ENCODE measurements at regions not wholly inside any gene's neighbourhood (a gene's known extent, or its start where the extent isn't known, plus 50 kb on each side); places are given as distances from the start of the nearest gene placed in this dataset.
A peak's percentile ranks its signal among the peaks of the same experiment; 100 is the strongest.
"Not testable (repeated sequence)": the region's sequence is repeated elsewhere in the genome, so short reads cannot be mapped to it uniquely, and the experiment has no call there.

DNA sequence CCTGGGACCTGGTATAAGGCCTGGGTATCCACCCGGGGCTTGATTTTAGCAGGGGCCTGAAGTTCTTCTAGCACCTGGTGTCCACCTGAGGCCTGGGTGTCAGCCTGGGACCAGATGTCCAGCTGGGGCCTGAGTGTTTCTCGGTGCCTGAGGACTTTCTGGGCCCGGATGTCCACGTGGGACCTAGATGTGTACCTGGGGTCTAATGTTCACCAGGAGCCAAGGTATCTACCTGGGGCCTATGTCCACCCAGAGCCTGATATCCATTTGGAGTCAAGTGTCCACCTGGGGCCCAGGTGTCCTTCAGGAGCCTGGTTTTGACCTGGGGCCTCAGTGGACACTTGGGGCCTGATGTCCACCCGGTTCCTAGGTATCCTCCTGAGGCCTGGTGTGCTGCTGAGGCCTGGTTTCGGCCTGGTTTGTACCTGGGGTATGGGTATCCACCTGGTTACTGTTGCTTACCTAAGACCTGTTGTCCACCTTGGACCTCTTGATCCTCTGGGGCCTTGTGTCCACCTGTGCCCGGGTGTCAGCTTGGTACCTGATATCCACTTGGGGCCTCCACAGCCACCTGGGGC lies 75.2 kb upstream of the THOC3 start:
- not testable (repeated sequence) for H2BK20ac ChIP-seq (ENCODE audit: low read depth, low read length, poor library complexity, severe bottlenecking); H4K91ac ChIP-seq (ENCODE audit: insufficient read length, low read depth, low read length); H2AFZ ChIP-seq (ENCODE audit: low read length); H4K20me1 ChIP-seq (ENCODE audit: control insufficient read depth, insufficient read depth, insufficient read length); H3K36me3 Mint-ChIP-seq (ENCODE audit: insufficient read depth in 1 of 3, low read depth in 3 of 3); H3K27ac Mint-ChIP-seq; H3K4me3 Mint-ChIP-seq; H2BK12ac ChIP-seq (ENCODE audit: insufficient read length, low read depth, low read length); H3K4ac ChIP-seq (ENCODE audit: low read depth, low read length); H3K27me3 Mint-ChIP-seq (ENCODE audit: low read depth); H3K27me3 ChIP-seq (ENCODE audit: insufficient read depth, low read length); H4K8ac ChIP-seq (replicated peaks; ENCODE audit: insufficient read length, low read depth, low read length); H3K23me2 ChIP-seq (ENCODE audit: insufficient read length, low read depth, low read length, poor library complexity, severe bottlenecking); H2BK15ac ChIP-seq (ENCODE audit: low read depth, low read length); H3K9me3 ChIP-seq (ENCODE audit: control insufficient read depth, low read depth, low read length); H3K4me1 ChIP-seq (ENCODE audit: insufficient read depth, low read length); H2BK120ac ChIP-seq (ENCODE audit: low read depth, low read length, poor library complexity, severe bottlenecking); H3K9me3 Mint-ChIP-seq; H3K79me1 ChIP-seq (ENCODE audit: insufficient read depth, low read depth, low read length, poor library complexity, severe bottlenecking); H4K5ac ChIP-seq (ENCODE audit: insufficient read length, low read depth, low read length); H3K23ac ChIP-seq (ENCODE audit: insufficient read length, low read depth, low read length); H2BK5ac ChIP-seq (ENCODE audit: insufficient read length, low read length); H3K9ac ChIP-seq (ENCODE audit: extremely low read depth, insufficient read length, low read length); H3K79me2 ChIP-seq (ENCODE audit: insufficient read depth, low read length); H3K4me2 ChIP-seq (ENCODE audit: insufficient read depth, insufficient read length, low read length); H3K27ac ChIP-seq (ENCODE audit: insufficient read length, low read depth, low read length); H3K14ac ChIP-seq (ENCODE audit: insufficient read depth, low read length); H3K18ac ChIP-seq (ENCODE audit: insufficient read length, low read depth, low read length); H3T11ph ChIP-seq (ENCODE audit: low read length); H2AK5ac ChIP-seq (ENCODE audit: insufficient read length, low read length); H3K4me1 Mint-ChIP-seq; H3K56ac ChIP-seq (ENCODE audit: insufficient read length, low read depth, low read length)
- peak; percentile 15 for DNase-seq
- no CpG with 5 or more reads among the region's 7 CpGs for WGBS (ENCODE audit: extremely low coverage, insufficient read length, low lambda C conversion rate)

DNA sequence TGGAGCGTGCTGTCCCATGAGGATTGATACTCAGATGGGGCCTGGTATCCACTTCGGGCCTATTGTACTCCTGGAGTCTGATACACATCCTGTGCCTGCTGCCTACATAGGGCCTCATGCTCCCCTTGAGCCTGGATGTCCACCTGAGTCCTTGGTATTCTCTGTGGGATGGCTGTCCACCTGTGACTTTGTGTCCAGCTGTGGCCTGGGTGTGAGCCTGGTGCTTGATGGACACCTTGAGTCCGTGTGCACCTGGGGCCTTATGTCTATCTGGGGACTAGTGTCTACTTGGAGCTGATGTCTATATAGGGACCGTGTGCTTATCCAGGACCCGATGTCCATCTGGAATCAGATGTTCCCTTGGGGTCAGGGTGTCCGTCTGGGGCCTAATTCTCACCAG lies 75.9 kb upstream of the THOC3 start:
- H3K27me3 Mint-ChIP-seq (ENCODE audit: low read depth); H3K4me2 ChIP-seq (ENCODE audit: insufficient read depth, insufficient read length, low read length); H3K23ac ChIP-seq (ENCODE audit: insufficient read length, low read depth, low read length); H3K27ac Mint-ChIP-seq; H3K36me3 Mint-ChIP-seq (ENCODE audit: insufficient read depth in 1 of 3, low read depth in 3 of 3); H3K79me2 ChIP-seq (ENCODE audit: insufficient read depth, low read length); H3K27me3 ChIP-seq (ENCODE audit: insufficient read depth, low read length); H3K27ac ChIP-seq (ENCODE audit: insufficient read length, low read depth, low read length); H2BK20ac ChIP-seq (ENCODE audit: low read depth, low read length, poor library complexity, severe bottlenecking); H3K9ac ChIP-seq (ENCODE audit: extremely low read depth, insufficient read length, low read length); H3K9me3 ChIP-seq (ENCODE audit: control insufficient read depth, low read depth, low read length); H2AK5ac ChIP-seq (ENCODE audit: insufficient read length, low read length); H3K4me1 ChIP-seq (ENCODE audit: insufficient read depth, low read length); H3K18ac ChIP-seq (ENCODE audit: insufficient read length, low read depth, low read length); H4K8ac ChIP-seq (replicated peaks; ENCODE audit: insufficient read length, low read depth, low read length); H3K14ac ChIP-seq (ENCODE audit: insufficient read depth, low read length); H4K5ac ChIP-seq (ENCODE audit: insufficient read length, low read depth, low read length); H2BK15ac ChIP-seq (ENCODE audit: low read depth, low read length); H2BK120ac ChIP-seq (ENCODE audit: low read depth, low read length, poor library complexity, severe bottlenecking); H2BK12ac ChIP-seq (ENCODE audit: insufficient read length, low read depth, low read length); H3K56ac ChIP-seq (ENCODE audit: insufficient read length, low read depth, low read length); H3K9me3 Mint-ChIP-seq; H3K4me1 Mint-ChIP-seq; H2AFZ ChIP-seq (ENCODE audit: low read length); H3T11ph ChIP-seq (ENCODE audit: low read length); H3K4me3 Mint-ChIP-seq; H4K20me1 ChIP-seq (ENCODE audit: control insufficient read depth, insufficient read depth, insufficient read length); H3K79me1 ChIP-seq (ENCODE audit: insufficient read depth, low read depth, low read length, poor library complexity, severe bottlenecking); H3K23me2 ChIP-seq (ENCODE audit: insufficient read length, low read depth, low read length, poor library complexity, severe bottlenecking); H2BK5ac ChIP-seq (ENCODE audit: insufficient read length, low read length); H3K4ac ChIP-seq (ENCODE audit: low read depth, low read length); H4K91ac ChIP-seq (ENCODE audit: insufficient read length, low read depth, low read length): not testable (repeated sequence)
- peak; percentile 9 for DNase-seq
- no CpG with 5 or more reads among the region's 6 CpGs for WGBS (ENCODE audit: extremely low coverage, insufficient read length, low lambda C conversion rate)

Measured in H9 (cell line).